Neural cell (in vitro differentiated cells): ENCODE measurements at regions not wholly inside any gene's neighbourhood (a gene's known extent, or its start where the extent isn't known, plus 50 kb on each side); places are given as distances from the start of the nearest gene placed in this dataset.

ENCODE experiments used
- H2AFZ ChIP-seq: fragments of 200-600, 300-800 bp; sonication (generic), shearing (Covaris generic); 2 replicates; pipeline ENCODE4 v1.6.0; 2014; ENCODE audit warnings: low read depth, mild to moderate bottlenecking, antibody characterized with exemption, low read length, moderate library complexity
- H3F3A ChIP-seq: fragments of 200-600 bp; shearing (Covaris generic); 2 replicates; pipeline ENCODE4 v1.6.1; 2016; ENCODE audit warnings: mild to moderate bottlenecking, moderate library complexity, mixed read lengths, antibody characterized with exemption, low read length; ENCODE audit not compliant: insufficient read depth, poor library complexity, severe bottlenecking
- H3K27ac ChIP-seq: fragments of 200-600, 300-800 bp; sonication (generic), shearing (Covaris generic); 2 replicates; pipeline ENCODE4 v1.5.1; 2014; ENCODE audit warnings: mild to moderate bottlenecking, low read length, moderate library complexity
- H3K27me3 ChIP-seq: fragments of 300-800, 200-600 bp; sonication (generic), shearing (Covaris generic); 2 replicates; pipeline ENCODE4 v1.6.0; 2014; ENCODE audit warnings: mild to moderate bottlenecking, low read depth, low read length, moderate library complexity; ENCODE audit not compliant: insufficient read depth
- H3K36me3 ChIP-seq: fragments of 300-800, 200-600 bp; sonication (generic), shearing (Covaris generic); 2 replicates; pipeline ENCODE4 v1.5.1; 2014; ENCODE audit warnings: mild to moderate bottlenecking, antibody characterized with exemption, low read length, moderate library complexity; ENCODE audit not compliant: insufficient read depth
- H3K4me2 ChIP-seq: fragments of 300-800, 200-600 bp; sonication (generic), shearing (Covaris generic); 2 replicates; pipeline ENCODE4 v1.6.0; 2014; ENCODE audit warnings: mild to moderate bottlenecking, low read length
- H3K4me3 ChIP-seq: fragments of 300-800, 200-600 bp; sonication (generic), shearing (Covaris generic); 2 replicates; pipeline ENCODE4 v1.5.1; 2014; ENCODE audit warnings: mild to moderate bottlenecking, low read length, moderate library complexity
- H3K79me2 ChIP-seq: fragments of 200-600 bp; shearing (Covaris generic); replicated peaks from 2 replicates; pipeline ENCODE4 v1.6.0; 2014; ENCODE audit warnings: mild to moderate bottlenecking, low read length, moderate library complexity; ENCODE audit not compliant: insufficient read depth
- H3K9ac ChIP-seq: fragments of 300-800, 200-600 bp; sonication (generic), shearing (Covaris generic); 2 replicates; pipeline ENCODE4 v1.6.1; 2016; ENCODE audit warnings: mild to moderate bottlenecking, low read length, mixed read lengths
- H3K9me2 ChIP-seq: fragments of 200-600 bp; shearing (Covaris generic); 2 replicates; pipeline ENCODE4 v1.6.1; 2016; ENCODE audit warnings: mild to moderate bottlenecking, low read length, mixed read lengths; ENCODE audit not compliant: insufficient read depth
- H3K9me3 ChIP-seq: fragments of 200-600, 300-800 bp; sonication (generic), shearing (Covaris generic); 2 replicates; pipeline ENCODE4 v1.6.1; 2016; ENCODE audit warnings: mild to moderate bottlenecking, mixed run types, low read length, moderate library complexity, mixed read lengths
- H4K20me1 ChIP-seq: fragments of 200-600 bp; shearing (Covaris generic); 2 replicates; pipeline ENCODE4 v1.6.1; 2016; ENCODE audit warnings: mild to moderate bottlenecking, mixed run types; ENCODE audit not compliant: insufficient read depth
- CTCF ChIP-seq: fragments of 450-650 bp; IDR thresholded peaks from 2 replicates; pipeline ENCODE4 v1.5.1; 2014; ENCODE audit warnings: antibody characterized with exemption, mild to moderate bottlenecking, moderate library complexity; ENCODE audit not compliant: poor library complexity, severe bottlenecking
- EP300 ChIP-seq: fragments of 450-650 bp; conservative IDR thresholded peaks from 2 replicates; pipeline ENCODE4 v1.6.1; 2014; ENCODE audit warnings: antibody characterized with exemption, mild to moderate bottlenecking, moderate library complexity; ENCODE audit not compliant: poor library complexity, severe bottlenecking
- EZH2 ChIP-seq: fragments of 200-600, 300-800 bp; shearing (Covaris generic), sonication (generic); IDR thresholded peaks from 2 replicates; pipeline ENCODE4 v1.6.1; 2014; ENCODE audit warnings: antibody characterized with exemption, low read length, borderline replicate concordance, mild to moderate bottlenecking; ENCODE audit not compliant: insufficient read depth, poor library complexity, severe bottlenecking
- MXI1 ChIP-seq: fragments of 450-650 bp; conservative IDR thresholded peaks from 2 replicates; pipeline ENCODE4 v1.6.1; 2014; ENCODE audit warnings: antibody characterized with exemption, mild to moderate bottlenecking; ENCODE audit not compliant: poor library complexity, severe bottlenecking
- POLR2AphosphoS5 ChIP-seq: IDR thresholded peaks from 2 replicates; pipeline ENCODE4 v1.6.1; 2012
- RAD21 ChIP-seq: fragments of 450-650 bp; conservative IDR thresholded peaks from 2 replicates; pipeline ENCODE4 v1.6.1; 2014; ENCODE audit warnings: antibody characterized with exemption, mild to moderate bottlenecking, moderate library complexity
- REST ChIP-seq: IDR thresholded peaks from 2 replicates; pipeline ENCODE4 v1.6.1; 2012; ENCODE audit warnings: borderline replicate concordance
- SMC3 ChIP-seq: fragments of 450-650 bp; conservative IDR thresholded peaks from 2 replicates; pipeline ENCODE4 v1.6.1; 2014; ENCODE audit warnings: antibody characterized with exemption, mild to moderate bottlenecking, moderate library complexity; ENCODE audit not compliant: poor library complexity
- TAF1 ChIP-seq: IDR thresholded peaks from 2 replicates; pipeline ENCODE4 v1.6.1; 2012; ENCODE audit warnings: low read depth

DNA sequence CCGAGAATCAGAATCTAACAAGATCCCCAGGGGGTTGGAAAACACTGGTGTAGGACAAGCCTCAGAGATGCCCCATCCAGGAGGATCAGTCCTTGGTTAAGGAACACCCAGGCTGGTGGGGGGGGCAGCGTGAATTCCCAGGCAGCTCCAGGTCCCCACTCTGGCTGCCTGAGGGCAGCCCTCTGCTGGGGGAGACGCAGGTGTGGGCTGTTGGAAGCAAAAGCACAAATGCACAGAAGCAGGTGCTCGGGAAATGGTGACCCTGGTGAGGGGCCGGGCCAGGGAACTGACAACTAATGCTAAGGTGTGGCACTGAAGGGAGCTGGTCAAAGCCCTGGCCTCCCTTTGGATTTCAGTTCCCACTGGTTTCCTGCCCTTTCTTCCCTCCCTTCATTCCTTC is 140.8 kb upstream of the CDH5 start:
- Histone ChIP-seq H3K9ac (no peak overlapping the region), H3K79me2 (no peaks in the 10 kb centered on the region), H4K20me1 (no peaks in the 10 kb centered on the region), H3F3A (no peaks in the 10 kb centered on the region), H3K27ac (no peak overlapping the region), H3K9me2 (no peaks in the 10 kb centered on the region), H2AFZ (no peak overlapping the region), H3K27me3 (no peaks in the 10 kb centered on the region), H3K4me3 (no peak overlapping the region), H3K36me3 (no peaks in the 10 kb centered on the region), H3K9me3 (no peaks in the 10 kb centered on the region), H3K4me2 (no peak overlapping the region)
- TF ChIP-seq EZH2 (no peak), TAF1 (no peak), MXI1 (no peak), REST (no peak), RAD21 (no peak), EP300 (no peak), CTCF (no peak), POLR2AphosphoS5 (no peak), SMC3 (no peak)

DNA sequence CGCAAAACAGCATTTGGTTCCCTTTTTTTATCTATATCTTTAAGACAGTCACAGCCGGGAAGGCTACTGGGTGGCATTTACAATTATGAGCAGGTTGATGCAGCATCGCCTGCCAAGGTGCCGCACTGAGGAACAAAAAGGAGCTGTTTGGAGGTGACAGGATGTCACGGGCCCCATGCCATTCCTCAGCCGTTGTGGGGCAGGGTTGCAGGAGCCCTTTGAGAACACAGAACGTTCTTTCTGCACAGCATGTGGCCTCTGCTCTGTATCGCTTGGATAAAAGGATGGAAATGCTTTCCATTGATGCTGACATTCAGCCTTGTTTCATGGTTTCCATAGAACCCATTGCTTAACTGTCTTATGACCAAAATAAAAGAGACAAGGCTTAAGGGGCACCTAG is 141.9 kb upstream of the CDH5 start:
- H3K4me2 ChIP-seq, result no peak overlapping the region
- H3K36me3 ChIP-seq, result no peaks in the 10 kb centered on the region
- H3K4me3 ChIP-seq, result no peak overlapping the region
- H4K20me1 ChIP-seq, result no peaks in the 10 kb centered on the region
- peak; percentile 15 for TF ChIP-seq RAD21
- TF ChIP-seq CTCF, result no peak
- TF ChIP-seq SMC3, result no peak
- no peak for TF ChIP-seq REST
- TF ChIP-seq EZH2, result no peak
- peak; percentile 58 for TF ChIP-seq POLR2AphosphoS5
- TF ChIP-seq MXI1, result no peak
- no peak for TF ChIP-seq TAF1
- peak; percentile 57 for TF ChIP-seq EP300
- H3K9ac ChIP-seq, result no peak overlapping the region
- H3F3A ChIP-seq, result no peaks in the 10 kb centered on the region
- no peaks in the 10 kb centered on the region for H3K9me3 ChIP-seq
- H3K9me2 ChIP-seq, result no peaks in the 10 kb centered on the region
- no peaks in the 10 kb centered on the region for H3K27me3 ChIP-seq
- no peak overlapping the region for H3K27ac ChIP-seq
- H2AFZ ChIP-seq, result no peak overlapping the region
- H3K79me2 ChIP-seq, result no peaks in the 10 kb centered on the region
